Osteocyte (in vitro differentiated cells): ENCODE measurements at regions not wholly inside any gene's neighbourhood (a gene's known extent, or its start where the extent isn't known, plus 50 kb on each side); places are given as distances from the start of the nearest gene placed in this dataset.

ENCODE experiments used
- DNase-seq: peaks from one replicate; pipeline ENCODE4 v3.0.0; 2021; ENCODE audit warnings: mixed read lengths; ENCODE audit not compliant: unreplicated experiment; ENCODE audit errors: extremely low spot score
- H3K27ac Mint-ChIP-seq: one replicate; pipeline ENCODE4 v1.8.0; 2021; ENCODE audit warnings: mild to moderate bottlenecking, mixed read lengths; ENCODE audit not compliant: unreplicated experiment
- H3K27me3 Mint-ChIP-seq: one replicate; pipeline ENCODE4 v1.8.0; 2021; ENCODE audit warnings: mixed read lengths; ENCODE audit not compliant: unreplicated experiment
- H3K36me3 Mint-ChIP-seq: one replicate; pipeline ENCODE4 v1.8.0; 2021; ENCODE audit warnings: mixed read lengths; ENCODE audit not compliant: unreplicated experiment
- H3K4me1 Mint-ChIP-seq: one replicate; pipeline ENCODE4 v1.8.0; 2021; ENCODE audit warnings: mixed read lengths; ENCODE audit not compliant: unreplicated experiment
- H3K4me3 Mint-ChIP-seq: one replicate; pipeline ENCODE4 v1.8.0; 2021; ENCODE audit warnings: mild to moderate bottlenecking, moderate library complexity, mixed read lengths; ENCODE audit not compliant: unreplicated experiment
- H3K9me3 Mint-ChIP-seq: one replicate; pipeline ENCODE4 v1.8.0; 2021; ENCODE audit warnings: mixed read lengths; ENCODE audit not compliant: unreplicated experiment
- TF ChIP-seq, protein P1 (sequence below): fragments of 200-600 bp; sonication (generic); IDR thresholded peaks from 2 replicates; pipeline ENCODE4 v1.5.0; 2021; ENCODE audit warnings: antibody characterized with exemption, mild to moderate bottlenecking, moderate library complexity

DNA sequence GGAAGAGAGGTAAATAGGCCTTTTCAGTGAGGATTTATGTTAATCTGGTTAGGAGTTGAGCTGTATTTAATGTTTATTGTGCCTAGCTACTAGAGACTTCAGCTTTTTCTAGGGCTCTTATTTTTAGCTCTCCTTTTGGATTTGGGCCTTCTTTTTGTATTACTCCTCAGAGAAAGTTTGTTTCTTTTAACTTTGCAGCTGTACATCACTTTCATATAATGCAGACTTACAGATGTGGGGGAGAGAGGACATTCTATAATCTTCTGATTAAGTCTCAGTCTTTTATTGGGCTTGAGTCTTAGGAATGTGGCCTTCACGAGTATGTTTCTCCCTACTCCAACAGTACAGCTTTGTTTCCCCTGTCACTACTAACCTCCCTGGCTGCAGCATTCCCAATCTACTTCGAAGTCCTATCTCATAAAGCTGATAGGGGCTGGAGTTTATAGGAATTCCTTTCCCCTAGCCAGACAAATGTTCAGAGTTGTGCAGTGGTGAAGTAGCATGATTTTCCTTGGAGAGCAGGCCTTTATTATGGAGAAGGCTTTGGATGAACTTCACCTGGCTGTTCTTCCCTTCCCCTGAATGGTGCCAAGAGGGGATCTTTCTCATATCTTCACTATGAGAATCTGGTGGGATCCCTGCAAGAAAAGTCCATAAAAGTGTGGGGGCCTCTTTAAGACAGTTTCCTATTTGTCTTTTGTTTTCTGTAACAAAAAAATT, 82.2 kb upstream of the CBLB start:
- Mint-ChIP-seq H3K27ac (no peak overlapping the region), H3K4me1 (peaks cover 7% of the 10 kb centered on the region), H3K4me3 (no peak overlapping the region), H3K9me3 (no peaks in the 10 kb centered on the region), H3K27me3 (no peaks in the 10 kb centered on the region), H3K36me3 (no peaks in the 10 kb centered on the region)
- no peak for DNase-seq
- TF ChIP-seq, protein P1, sequence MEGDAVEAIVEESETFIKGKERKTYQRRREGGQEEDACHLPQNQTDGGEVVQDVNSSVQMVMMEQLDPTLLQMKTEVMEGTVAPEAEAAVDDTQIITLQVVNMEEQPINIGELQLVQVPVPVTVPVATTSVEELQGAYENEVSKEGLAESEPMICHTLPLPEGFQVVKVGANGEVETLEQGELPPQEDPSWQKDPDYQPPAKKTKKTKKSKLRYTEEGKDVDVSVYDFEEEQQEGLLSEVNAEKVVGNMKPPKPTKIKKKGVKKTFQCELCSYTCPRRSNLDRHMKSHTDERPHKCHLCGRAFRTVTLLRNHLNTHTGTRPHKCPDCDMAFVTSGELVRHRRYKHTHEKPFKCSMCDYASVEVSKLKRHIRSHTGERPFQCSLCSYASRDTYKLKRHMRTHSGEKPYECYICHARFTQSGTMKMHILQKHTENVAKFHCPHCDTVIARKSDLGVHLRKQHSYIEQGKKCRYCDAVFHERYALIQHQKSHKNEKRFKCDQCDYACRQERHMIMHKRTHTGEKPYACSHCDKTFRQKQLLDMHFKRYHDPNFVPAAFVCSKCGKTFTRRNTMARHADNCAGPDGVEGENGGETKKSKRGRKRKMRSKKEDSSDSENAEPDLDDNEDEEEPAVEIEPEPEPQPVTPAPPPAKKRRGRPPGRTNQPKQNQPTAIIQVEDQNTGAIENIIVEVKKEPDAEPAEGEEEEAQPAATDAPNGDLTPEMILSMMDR: no peak

- Mint-ChIP-seq H3K9me3 (no peaks in the 10 kb centered on the region), H3K36me3 (no peaks in the 10 kb centered on the region), H3K4me3 (no peak overlapping the region), H3K4me1 (peaks cover 3% of the 10 kb centered on the region), H3K27ac (no peak overlapping the region), H3K27me3 (no peaks in the 10 kb centered on the region)
- no peak for DNase-seq
- TF ChIP-seq, protein P1: no peak
Observed at GRCh38 chr3:105953831-105954230, 85.0 kb upstream of the CBLB start.

DNA sequence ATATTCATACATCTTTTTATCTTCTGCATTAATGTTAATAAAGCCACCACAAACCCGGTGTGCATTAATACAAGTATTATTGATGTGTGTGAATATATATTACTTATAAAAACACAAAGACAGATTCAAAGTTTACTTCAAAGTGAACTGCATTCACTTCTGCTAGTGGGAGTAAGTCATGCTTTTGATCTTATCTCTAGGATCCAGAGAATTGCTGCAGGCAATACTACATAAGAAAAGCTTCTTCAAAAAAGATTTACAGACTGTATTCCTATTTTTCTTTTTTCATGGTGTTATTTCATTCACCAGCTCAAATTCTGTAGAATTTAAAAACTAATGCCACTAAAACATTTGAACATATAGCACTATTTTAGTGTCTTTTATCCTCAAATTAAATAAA, 87.5 kb upstream of the CBLB start:
- TF ChIP-seq, protein P1: no peak
- DNase-seq: no peak
- H3K4me1 Mint-ChIP-seq: peaks cover 8% of the 10 kb centered on the region

DNA sequence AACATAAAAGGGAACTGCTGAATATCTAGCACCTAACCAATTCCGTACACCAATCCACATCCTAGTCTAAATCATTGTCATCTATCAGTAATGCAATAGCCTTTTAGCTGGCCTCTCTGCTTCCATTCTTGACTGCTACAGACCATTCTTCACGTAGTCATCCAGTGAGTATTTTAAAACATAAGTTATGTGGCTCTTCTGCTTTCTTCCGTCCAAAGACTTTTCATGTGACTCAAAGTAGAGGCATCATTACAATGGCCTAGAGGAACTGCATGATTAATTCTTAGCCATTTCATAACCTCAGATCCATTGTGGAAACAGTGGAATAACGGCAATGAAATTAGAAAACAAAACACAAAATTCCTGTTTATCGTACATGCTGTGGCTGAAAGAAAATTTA, 88.9 kb upstream of the CBLB start:
- Mint-ChIP-seq H3K4me3 (no peak overlapping the region), H3K27ac (no peak overlapping the region), H3K9me3 (no peaks in the 10 kb centered on the region), H3K4me1 (peaks cover 12% of the 10 kb centered on the region), H3K27me3 (no peaks in the 10 kb centered on the region), H3K36me3 (no peaks in the 10 kb centered on the region)
- TF ChIP-seq, protein P1: no peak
- no peak for DNase-seq

More for the DNA sequence above, 87.5 kb upstream of the CBLB start:
- H3K4me3 Mint-ChIP-seq: no peak overlapping the region
- H3K36me3 Mint-ChIP-seq: no peaks in the 10 kb centered on the region
- no peaks in the 10 kb centered on the region for H3K9me3 Mint-ChIP-seq
- no peaks in the 10 kb centered on the region for H3K27me3 Mint-ChIP-seq
- no peak overlapping the region for H3K27ac Mint-ChIP-seq

DNA sequence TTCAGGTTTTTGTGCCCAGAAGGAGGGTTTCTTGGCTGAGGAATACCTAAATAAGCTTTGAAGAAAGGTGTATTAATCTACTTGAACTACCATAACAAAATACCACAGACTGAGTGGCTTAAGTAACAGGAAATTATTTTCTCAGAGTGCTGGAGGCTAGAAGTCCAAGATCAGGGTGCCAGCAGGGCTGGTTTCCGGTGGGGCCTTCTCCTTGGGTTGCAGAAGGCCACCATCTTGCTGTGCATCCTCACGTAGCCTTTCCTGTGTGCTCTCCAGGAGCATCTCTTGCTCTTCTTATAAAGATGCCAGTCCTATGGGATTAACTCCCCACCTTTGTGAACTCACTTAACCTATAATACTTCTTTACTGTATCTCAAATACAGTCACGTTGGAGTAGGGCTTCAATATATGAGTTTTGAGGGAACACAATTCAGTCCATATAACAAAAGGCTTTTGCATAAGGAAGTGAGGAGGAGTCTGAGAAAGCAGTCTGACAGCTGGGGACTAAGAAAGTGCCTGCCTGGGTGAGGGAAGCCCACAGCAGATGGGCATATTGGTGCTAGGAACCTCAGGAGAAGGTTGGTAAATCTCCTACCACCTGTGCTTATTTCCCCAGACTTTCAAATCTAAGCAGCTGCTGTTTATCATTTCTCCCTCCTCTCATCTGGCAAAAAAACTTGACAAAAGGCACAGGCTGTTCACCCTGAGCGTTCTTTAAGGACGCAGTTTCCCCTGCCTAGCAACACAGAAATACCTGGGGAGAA, 89.6 kb upstream of the CBLB start:
- no peak for DNase-seq
- TF ChIP-seq, protein P1: no peak
- Mint-ChIP-seq H3K36me3 (no peaks in the 10 kb centered on the region), H3K4me3 (no peak overlapping the region), H3K27me3 (no peaks in the 10 kb centered on the region), H3K4me1 (peaks cover 12% of the 10 kb centered on the region), H3K27ac (no peak overlapping the region), H3K9me3 (no peaks in the 10 kb centered on the region)
